GM12874 (cell line): ENCODE measurements at regions not wholly inside any gene's neighbourhood (a gene's known extent, or its start where the extent isn't known, plus 50 kb on each side); places are given as distances from the start of the nearest gene placed in this dataset.

Experiments
- CTCF ChIP-seq: IDR thresholded peaks from 2 replicates; pipeline ENCODE4 v1.5.1; 2011; ENCODE audit warnings: low read depth, mild to moderate bottlenecking, control low read depth, low read length, moderate library complexity; ENCODE audit not compliant: insufficient read depth

GRCh38 chr5:169531631-169532030 lies 51.9 kb upstream of the SPDL1 start:
- no peak for TF ChIP-seq CTCF

GRCh38 chr5:169527863-169528262 lies 55.7 kb upstream of the SPDL1 start:
- TF ChIP-seq CTCF, result no peak

- no peak for TF ChIP-seq CTCF
Observed at GRCh38 chr5:169527066-169527465, 56.5 kb upstream of the SPDL1 start.

GRCh38 chr5:169522851-169523250 lies 60.7 kb upstream of the SPDL1 start:
- TF ChIP-seq CTCF, result no peak

GRCh38 chr5:169521366-169521983 lies 62.1 kb upstream of the SPDL1 start:
- TF ChIP-seq CTCF, result no peak

- no peak for TF ChIP-seq CTCF
Observed at GRCh38 chr5:169519358-169519757, 64.2 kb upstream of the SPDL1 start.

- TF ChIP-seq CTCF, result no peak
Observed at GRCh38 chr5:169512385-169512784, 71.2 kb upstream of the SPDL1 start.

- peak; percentile 11; the same call in 1 of the 2 replicates for TF ChIP-seq CTCF
Observed at GRCh38 chr5:169511708-169512107, 71.9 kb upstream of the SPDL1 start.
